Esophagus squamous epithelium (tissue), 5 donors: ENCODE measurements at regions not wholly inside any gene's neighbourhood (a gene's known extent, or its start where the extent isn't known, plus 50 kb on each side); places are given as distances from the start of the nearest gene placed in this dataset.
"Not testable (repeated sequence)": the region's sequence is repeated elsewhere in the genome, so short reads cannot be mapped to it uniquely, and the experiment has no call there.

ENCODE experiments used
- DNase-seq: peaks from one replicate; lab custom pipeline; 2025; lab: John Stamatoyannopoulos, UW
- H3K27ac ChIP-seq, 4 donors: fragments of 200-600 bp; sonication (generic); one replicate each; pipeline ENCODE4 v1.5.1; 2016 to 2019; ENCODE audit warnings: mild to moderate bottlenecking in 1 of 4
- H3K27me3 ChIP-seq, 4 donors: fragments of 200-600 bp; sonication (generic); 1 replicate in 3 of 4; 2 replicates in 1 of 4; pipeline versions ENCODE4 v1.5.1 to v1.6.0; 2017 to 2021; ENCODE audit warnings: antibody characterized with exemption in 1 of 4
- H3K36me3 ChIP-seq, 3 donors: fragments of 200-600 bp; sonication (generic); one replicate each; pipeline ENCODE4 v1.5.1; 2016 to 2019
- H3K4me1 ChIP-seq, 3 donors: fragments of 200-600 bp; sonication (generic); one replicate each; pipeline ENCODE4 v1.5.1; 2017 to 2019
- H3K4me3 ChIP-seq, 4 donors: fragments of 200-600 bp; sonication (generic); 1 replicate in 3 of 4; 2 replicates in 1 of 4; pipeline ENCODE4 v1.5.1; 2016 to 2019; ENCODE audit warnings: mild to moderate bottlenecking in 2 of 4, moderate library complexity in 1 of 4
- H3K9me3 ChIP-seq, 3 donors: fragments of 200-600 bp; sonication (generic); one replicate each; pipeline ENCODE4 v1.5.1; 2016 to 2019
- CTCF ChIP-seq, 6 experiments: fragments of 450-650 bp in 4 of 6; fragments of 200-600 bp in 2 of 6; sonication (generic) in 2 of 6; IDR thresholded peaks; one replicate each; pipeline ENCODE4 v1.5.1; 2016 to 2019; ENCODE audit warnings: antibody characterized with exemption in 6 of 6, mild to moderate bottlenecking in 4 of 6, moderate library complexity in 4 of 6
- POLR2A ChIP-seq, 4 donors: fragments of 450-650 bp; IDR thresholded peaks; one replicate each; pipeline ENCODE4 v1.6.1; 2017; ENCODE audit warnings: antibody characterized with exemption in 4 of 4, mild to moderate bottlenecking in 4 of 4, moderate library complexity in 3 of 4
- WGBS, 2 donors: methylation state at CpG; one replicate each; pipeline ENCODE4 v1.1.5; 2018; 5-methylcytosine and 5-hydroxymethylcytosine counted together
- intact Hi-C: fragments of 100-400 bp; cut with DNase I; formaldehyde crosslinking; loops from one replicate; pipeline ENCODE4 v1.15.0; 2022
- donor health status: DM: yes; HTN: yes; CAD: no.

GRCh38 chr20:43355610-43356009 is 102.1 kb upstream of the SRSF6 start:
- no peaks in the 10 kb centered on the region for H3K4me1 ChIP-seq
- no peak overlapping the region for H3K27ac ChIP-seq
- no peak overlapping the region for H3K4me3 ChIP-seq
- 51 to 57% methylated on average over 2 of the region's 2 CpGs for WGBS, 2 donors
- TF ChIP-seq POLR2A (IDR thresholded peaks at IDR 0.05) (no peak), CTCF (IDR thresholded peaks at IDR 0.05) (no peak)
- H3K36me3 ChIP-seq = no peaks in the 10 kb centered on the region
- no peaks in the 10 kb centered on the region for H3K27me3 ChIP-seq
- intact Hi-C loops = no loop called here
- DNase-seq = no peak
- no peaks in the 10 kb centered on the region for H3K9me3 ChIP-seq

- Histone ChIP-seq H3K4me1 (no peaks in the 10 kb centered on the region), H3K9me3 (no peaks in the 10 kb centered on the region), H3K27ac (no peak overlapping the region), H3K4me3 (no peak overlapping the region), H3K36me3 (no peaks in the 10 kb centered on the region), H3K27me3 (peaks cover 0 to 8% (median 0%) of the 10 kb centered on the region in 4 donors)
- 94 to 100% methylated on average over 1 to 7 of the region's 8 CpGs for WGBS, 2 donors
- intact Hi-C loops = no loop called here
- no peak for DNase-seq
- TF ChIP-seq CTCF (IDR thresholded peaks at IDR 0.05) (no peak), POLR2A (IDR thresholded peaks at IDR 0.05) (no peak)
These were observed 104.7 kb upstream of the SRSF6 start for GRCh38 chr20:43352996-43353395.

GRCh38 chr20:43350694-43351093 is 107.0 kb upstream of the SRSF6 start:
- 90% methylated on average over 3 of the region's 3 CpGs for WGBS, 2 donors

GRCh38 chr20:43349841-43350240 is 107.9 kb upstream of the SRSF6 start:
- no peaks in the 10 kb centered on the region for H3K9me3 ChIP-seq
- intact Hi-C loops = no loop called here
- no peaks in the 10 kb centered on the region for H3K4me1 ChIP-seq
- H3K27ac ChIP-seq = no peak overlapping the region
- 76 to 77% methylated on average over 1 to 2 of the region's 2 CpGs for WGBS, 2 donors
- DNase-seq = no peak
- no peak overlapping the region for H3K4me3 ChIP-seq
- TF ChIP-seq POLR2A (IDR thresholded peaks at IDR 0.05) (no peak), CTCF (IDR thresholded peaks at IDR 0.05) (no peak)
- H3K27me3 ChIP-seq = peaks cover 0 to 11% (median 0%) of the 10 kb centered on the region in 4 donors
- H3K36me3 ChIP-seq = no peaks in the 10 kb centered on the region

More at GRCh38 chr20:43350694-43351093, 107.0 kb upstream of the SRSF6 start:
- H3K4me1 ChIP-seq, intact Hi-C loops, H3K9me3 ChIP-seq, H3K36me3 ChIP-seq, H3K27ac ChIP-seq, H3K4me3 ChIP-seq, DNase-seq: not testable (repeated sequence)
- peaks cover 0 to 11% (median 0%) of the 10 kb centered on the region in 4 donors for H3K27me3 ChIP-seq

- H3K36me3 ChIP-seq, DNase-seq, H3K4me3 ChIP-seq, H3K4me1 ChIP-seq, H3K27ac ChIP-seq, H3K9me3 ChIP-seq, intact Hi-C loops: not testable (repeated sequence)
- peaks cover 0 to 11% (median 0%) of the 10 kb centered on the region in 4 donors for H3K27me3 ChIP-seq
- WGBS, 2 donors = 74 to 83% methylated on average over 5 of the region's 5 CpGs
These were observed 109.9 kb upstream of the SRSF6 start for GRCh38 chr20:43347839-43348238.

GRCh38 chr20:43345676-43346075 is 112.0 kb upstream of the SRSF6 start:
- no peak for TF ChIP-seq CTCF (IDR thresholded peaks at IDR 0.05)
- no peak for TF ChIP-seq POLR2A (IDR thresholded peaks at IDR 0.05)
- Histone ChIP-seq H3K4me1 (no peaks in the 10 kb centered on the region), H3K36me3 (no peaks in the 10 kb centered on the region), H3K4me3 (no peak overlapping the region), H3K9me3 (peaks cover 0 to 8% (median 3%) of the 10 kb centered on the region in 3 donors), H3K27ac (no peak overlapping the region), H3K27me3 (peaks cover 0 to 11% (median 0%) of the 10 kb centered on the region in 4 donors)
- intact Hi-C loops = no loop called here
- DNase-seq = no peak
- 50 to 68% methylated on average over 8 of the region's 8 CpGs for WGBS, 2 donors
